GM19452 (cell line): ENCODE measurements at regions not wholly inside any gene's neighbourhood (a gene's known extent, or its start where the extent isn't known, plus 50 kb on each side); places are given as distances from the start of the nearest gene placed in this dataset.

ENCODE experiments used
- ATAC-seq: cut with Tn5 transposase; IDR thresholded peaks from one replicate; pipeline ENCODE4 v1.9.1; 2021; ENCODE audit not compliant: unreplicated experiment

- no peak for ATAC-seq
Measured at GRCh38 chr16:51815523-51815922, 664.5 kb upstream of the SALL1 start.

DNA sequence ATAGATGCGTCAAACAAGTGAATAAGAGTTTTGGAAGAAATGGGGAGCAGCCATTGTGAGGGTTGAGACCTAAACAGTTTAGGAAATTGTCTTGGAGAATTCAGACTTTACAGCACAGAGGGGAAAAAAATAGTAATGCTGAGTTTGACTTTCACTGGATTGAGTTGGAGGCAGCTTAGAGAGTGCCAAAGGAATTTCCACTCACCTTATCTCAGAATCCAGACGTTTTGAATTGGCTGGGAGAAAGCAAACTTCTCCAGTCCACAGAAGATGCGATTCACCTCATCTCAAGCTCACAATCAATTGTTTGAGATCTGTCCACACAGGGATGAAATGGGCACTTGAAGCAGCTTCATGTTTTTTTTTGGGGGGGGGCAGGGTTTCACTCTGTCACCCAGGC lies 663.5 kb upstream of the SALL1 start:
- ATAC-seq: no peak

DNA sequence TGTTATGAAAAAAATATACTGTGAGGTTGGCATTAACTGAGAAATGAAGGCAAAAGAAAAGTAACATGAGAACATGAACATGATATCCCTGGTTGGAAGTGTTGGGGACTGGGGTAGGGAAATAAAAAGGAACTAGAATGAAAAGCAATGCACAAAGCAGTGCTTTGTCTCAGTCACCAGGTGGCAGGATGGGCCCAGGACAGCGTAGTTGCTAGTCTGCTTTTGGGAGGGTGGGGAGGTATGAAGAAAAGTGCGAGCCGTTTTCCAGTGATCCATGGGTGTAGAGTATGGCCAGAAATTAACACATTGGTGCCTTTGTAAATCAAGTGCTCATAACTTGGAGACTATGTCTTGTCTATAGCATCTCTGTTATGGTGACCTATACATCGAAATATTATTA lies 662.5 kb upstream of the SALL1 start:
- no peak for ATAC-seq

GRCh38 chr16:51812945-51813344 lies 661.9 kb upstream of the SALL1 start:
- no peak for ATAC-seq

DNA sequence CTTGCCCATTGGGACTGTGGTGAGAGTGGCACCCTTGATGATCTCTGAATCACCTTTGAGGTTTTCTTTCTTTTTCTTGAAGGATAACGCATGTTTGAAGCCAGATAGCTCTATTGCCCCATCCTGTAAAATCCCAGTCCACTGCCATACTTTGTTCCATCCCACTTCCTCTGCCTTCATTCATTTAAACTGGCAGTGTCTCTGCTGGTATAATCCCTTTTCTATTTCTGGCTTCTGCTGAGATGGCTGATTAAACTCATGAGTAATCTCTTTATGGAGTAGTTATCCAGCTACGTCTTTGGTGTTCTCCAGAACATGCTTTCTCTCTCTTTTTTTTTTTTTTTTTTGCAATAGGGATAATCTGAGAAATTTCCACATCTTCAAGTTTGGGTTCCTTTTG lies 656.5 kb upstream of the SALL1 start:
- no peak for ATAC-seq

GRCh38 chr16:51801635-51802034 lies 650.6 kb upstream of the SALL1 start:
- ATAC-seq: no peak

GRCh38 chr16:51797669-51798259 lies 646.7 kb upstream of the SALL1 start:
- no peak for ATAC-seq

DNA sequence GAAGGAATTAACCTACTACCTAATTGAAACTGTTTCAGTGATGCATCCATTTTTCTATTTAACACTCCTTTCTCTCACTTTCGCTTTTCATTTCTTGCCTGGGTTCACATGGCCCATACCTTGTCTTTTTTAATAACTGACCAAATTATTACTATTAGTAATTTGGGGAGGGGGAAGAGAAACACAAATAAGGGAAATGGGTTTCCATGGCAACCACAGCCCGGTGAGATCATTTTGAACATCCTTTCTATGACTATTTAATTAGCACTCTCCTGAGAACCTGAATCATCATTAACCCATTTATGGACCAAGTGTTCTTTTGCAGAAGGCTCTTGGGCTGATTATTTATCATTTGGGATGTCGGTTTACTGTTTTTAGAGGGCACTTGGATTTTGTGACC lies 628.2 kb upstream of the SALL1 start:
- no peak for ATAC-seq

DNA sequence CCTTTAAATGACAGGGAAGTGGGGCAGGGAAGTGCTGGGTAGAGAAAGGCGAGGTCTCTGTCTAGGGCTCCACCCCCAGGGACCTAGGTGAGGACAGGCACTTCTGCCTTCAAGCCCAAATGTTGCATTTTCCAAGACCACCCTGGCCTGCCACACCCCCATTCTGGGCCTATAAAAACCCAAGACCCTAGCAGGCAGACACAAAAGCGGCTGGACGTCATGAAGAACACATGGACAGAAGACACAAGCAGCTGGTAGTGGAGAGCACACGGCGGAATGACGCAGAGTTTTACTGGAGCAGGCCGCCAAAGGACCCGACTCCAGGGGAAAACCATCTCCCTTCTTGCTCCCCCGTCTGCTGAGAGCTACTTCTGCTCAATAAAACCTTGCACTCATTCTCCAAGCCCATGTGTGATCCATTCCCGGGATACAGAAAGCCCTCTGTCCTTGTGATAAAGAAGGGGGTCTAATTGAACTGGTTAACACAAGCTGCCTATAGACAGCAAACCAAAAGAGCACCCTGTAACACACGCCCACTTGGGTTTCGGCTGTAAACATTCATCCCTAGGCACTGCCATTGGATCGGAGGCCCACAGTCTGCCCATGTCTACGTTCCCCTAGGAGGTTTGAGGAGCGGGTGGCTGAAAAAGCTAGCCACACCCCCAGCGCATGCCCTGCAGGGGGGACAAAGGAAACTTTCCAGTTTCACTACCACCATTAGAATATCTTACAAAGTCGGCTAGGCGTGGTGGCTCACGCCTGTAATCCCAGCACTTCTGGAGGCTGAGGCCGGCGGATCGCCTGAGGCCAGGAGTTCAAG lies 622.2 kb upstream of the SALL1 start:
- ATAC-seq: no peak

DNA sequence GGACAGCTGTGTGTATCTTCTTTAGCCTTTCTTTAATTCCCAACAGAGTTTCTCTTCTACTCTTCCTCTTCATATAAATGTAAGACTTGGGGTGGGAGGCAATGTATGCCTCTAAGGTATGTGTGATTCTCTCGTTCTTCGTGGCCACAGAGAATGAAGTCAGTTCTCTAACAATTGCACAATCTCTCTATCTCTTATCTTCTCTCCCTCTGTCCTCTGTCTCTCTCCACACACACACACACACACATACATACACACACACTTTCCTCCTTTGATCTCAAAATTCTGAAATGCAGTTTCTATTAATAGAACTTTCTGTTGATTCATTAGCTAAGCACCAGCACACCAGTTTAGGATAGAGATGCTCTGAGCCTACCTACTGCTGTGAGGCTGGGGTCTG lies 615.7 kb upstream of the SALL1 start:
- no peak for ATAC-seq

DNA sequence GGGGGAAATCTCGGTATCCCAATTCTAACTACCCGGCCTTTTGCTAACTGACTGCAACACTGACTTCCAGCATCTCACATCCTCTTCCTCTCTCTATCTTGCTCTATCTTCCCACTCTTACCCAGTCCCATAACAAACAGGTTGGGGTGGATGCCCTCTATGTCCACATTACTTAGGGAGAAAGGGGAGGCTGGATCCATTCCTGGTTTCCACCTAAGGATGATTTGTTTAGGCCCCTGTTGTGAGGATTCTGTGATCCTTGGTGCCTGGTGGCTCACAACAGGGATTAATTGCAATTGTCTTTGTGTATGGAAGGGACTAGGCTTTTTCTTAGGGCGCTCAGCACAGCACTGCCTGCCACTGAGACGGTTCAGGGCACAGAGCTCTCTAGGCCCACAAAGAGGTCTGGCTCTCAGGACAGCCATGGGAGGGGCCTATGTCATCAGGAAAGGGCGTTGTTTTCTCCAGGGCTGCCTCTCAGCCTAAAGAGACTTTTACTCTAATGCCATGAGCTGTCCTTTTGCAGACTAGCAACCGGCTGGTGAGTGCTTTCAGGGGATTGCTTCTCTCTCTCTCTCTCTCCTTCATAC lies 612.1 kb upstream of the SALL1 start:
- no peak for ATAC-seq

DNA sequence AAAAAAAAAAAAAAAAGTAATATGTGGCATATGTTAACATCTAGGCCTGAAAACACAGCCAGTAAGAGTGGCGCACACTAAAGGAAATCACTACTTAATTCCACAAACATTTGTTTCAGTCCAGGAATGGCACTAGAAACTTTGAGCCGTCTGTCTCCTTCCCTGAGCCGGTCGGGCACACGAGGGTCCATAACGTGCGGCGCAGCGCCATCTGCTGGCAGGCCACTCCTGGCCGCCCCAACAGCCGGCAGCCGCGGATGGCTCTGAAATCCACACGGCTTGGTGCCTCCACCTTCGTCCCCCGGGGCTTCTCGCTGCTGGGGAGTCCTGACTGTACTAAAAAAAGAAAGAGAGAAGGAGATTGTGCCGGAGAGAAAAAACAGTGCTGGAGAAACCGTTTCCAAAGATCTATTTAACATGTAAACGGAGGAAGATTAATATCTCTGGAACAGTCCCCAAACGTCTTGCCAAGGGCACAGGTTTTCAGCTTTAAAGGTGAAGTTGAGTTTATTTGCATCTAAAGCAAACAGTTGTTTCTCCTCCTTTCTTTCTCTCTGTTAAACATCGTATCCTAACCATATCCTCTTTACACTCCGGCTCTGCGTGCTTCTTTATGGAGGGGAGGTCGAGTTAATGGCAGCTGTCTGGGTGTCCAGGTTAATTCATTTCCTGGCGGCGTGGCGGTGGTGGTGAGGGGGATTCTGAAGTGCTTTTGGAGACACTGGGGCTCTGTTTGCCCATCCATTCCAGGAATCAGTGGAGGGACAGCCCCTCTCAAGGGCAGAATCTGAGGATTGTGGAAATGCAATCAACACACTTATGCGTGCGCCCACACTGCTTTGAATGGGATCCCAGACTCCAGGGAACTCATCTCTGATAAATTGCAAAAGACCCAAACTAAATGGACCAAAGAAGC lies 611.3 kb upstream of the SALL1 start:
- peak; percentile 96 for ATAC-seq

GRCh38 chr16:51761001-51761400 lies 609.9 kb upstream of the SALL1 start:
- ATAC-seq: no peak

- no peak for ATAC-seq
Measured at GRCh38 chr16:51759999-51760398, 608.9 kb upstream of the SALL1 start.

- no peak for ATAC-seq
Measured at GRCh38 chr16:51759329-51759728, 608.3 kb upstream of the SALL1 start.

- ATAC-seq: no peak
Measured at GRCh38 chr16:51757921-51758479, 606.9 kb upstream of the SALL1 start.

DNA sequence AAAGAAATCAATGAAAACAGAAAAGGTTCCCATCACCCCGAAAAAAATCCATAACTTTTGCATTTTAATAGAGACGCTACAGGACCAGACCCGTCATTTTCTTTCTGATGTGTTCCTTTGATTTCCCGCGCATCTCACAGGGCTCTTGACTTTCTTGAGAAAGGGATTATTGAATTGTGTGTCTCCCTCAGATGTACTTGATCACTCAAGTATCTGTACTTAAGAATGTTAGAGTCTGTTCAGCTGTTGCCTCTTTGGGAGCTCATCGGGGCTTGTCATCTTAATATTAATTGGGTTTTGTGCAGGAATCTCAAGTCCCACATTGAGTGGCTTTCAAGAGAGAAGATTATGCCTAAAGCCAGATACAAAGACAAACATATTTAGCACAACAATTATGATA lies 606.4 kb upstream of the SALL1 start:
- no peak for ATAC-seq

- ATAC-seq: no peak
Measured at GRCh38 chr16:51757124-51757470, 606.0 kb upstream of the SALL1 start.

DNA sequence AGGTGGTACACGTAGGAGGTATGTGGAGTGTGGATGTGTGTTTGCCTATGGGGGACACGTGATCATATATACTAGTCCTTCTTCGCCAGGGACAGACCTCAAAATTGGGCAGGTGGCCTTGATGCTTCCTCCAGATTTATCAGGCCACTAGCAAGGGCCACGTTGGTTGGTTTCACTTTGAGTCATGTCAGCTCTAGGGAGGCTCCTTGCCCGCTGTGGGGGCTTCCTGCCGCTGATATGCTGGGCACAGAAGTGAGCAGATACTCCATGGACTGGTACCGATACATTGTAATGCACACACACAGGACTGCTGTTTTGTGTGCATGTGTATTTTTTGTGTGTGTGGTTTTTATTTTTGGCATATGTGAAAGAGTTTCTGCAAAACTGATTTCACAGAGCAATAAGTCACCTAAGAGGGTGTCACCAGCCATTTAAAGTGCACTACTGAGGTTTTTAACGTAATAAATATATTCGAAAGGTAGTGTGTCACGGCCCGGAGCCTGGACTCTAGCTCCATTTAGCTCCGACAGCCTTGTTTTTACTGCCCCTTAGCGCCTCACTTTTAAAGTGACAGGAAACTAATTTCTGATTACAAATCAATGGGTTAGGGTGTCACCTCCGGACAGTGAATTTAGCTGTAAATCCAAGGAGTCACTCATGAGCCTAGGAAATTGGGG lies 605.5 kb upstream of the SALL1 start:
- no peak for ATAC-seq

DNA sequence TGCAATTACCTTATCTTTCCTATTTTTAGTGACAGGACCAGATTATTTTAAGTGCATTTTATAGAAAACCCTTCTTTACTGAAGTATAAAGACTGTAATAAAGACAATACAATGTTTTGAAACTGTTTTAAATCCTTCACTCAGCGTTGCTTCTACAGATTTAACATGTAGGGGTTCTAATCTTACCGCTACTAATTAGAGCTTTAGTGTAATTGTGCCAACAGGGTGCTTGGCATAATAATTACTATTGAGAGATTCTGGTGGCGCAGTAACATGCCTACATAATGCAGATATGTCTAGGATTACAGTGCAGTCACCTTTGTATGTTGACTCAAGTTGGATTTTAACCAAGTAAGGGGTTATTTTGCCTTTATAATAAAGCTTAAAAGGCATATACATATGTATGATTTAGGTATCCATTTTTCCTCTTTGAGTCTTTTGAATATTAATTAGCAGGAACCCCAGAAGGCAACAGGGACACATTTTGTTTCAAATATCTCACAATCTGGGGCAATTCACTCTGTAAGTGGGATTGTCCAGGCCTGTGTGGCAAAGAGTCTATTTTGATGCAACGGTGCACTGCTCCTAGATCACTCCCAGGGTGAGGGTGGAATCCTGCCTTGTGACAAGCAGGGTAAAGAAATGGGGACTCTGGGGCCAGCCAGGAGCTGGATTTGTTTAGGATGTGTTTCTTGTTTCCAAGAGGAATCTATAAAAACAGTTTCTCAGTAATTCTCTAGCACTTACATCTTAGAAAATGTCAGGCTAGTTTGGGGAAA lies 604.7 kb upstream of the SALL1 start:
- no peak for ATAC-seq
